Loucy (cell line): ENCODE measurements at regions not wholly inside any gene's neighbourhood (a gene's known extent, or its start where the extent isn't known, plus 50 kb on each side); places are given as distances from the start of the nearest gene placed in this dataset.

ENCODE experiments used
- H2AFZ ChIP-seq: fragments of 200-600 bp; sonication (generic); 2 replicates; pipeline ENCODE4 v1.6.0; 2016; ENCODE audit warnings: antibody characterized with exemption, mild to moderate bottlenecking, low read length, moderate library complexity
- H3F3A ChIP-seq: fragments of 200-600 bp; 2 replicates; pipeline ENCODE4 v1.6.0; 2016; ENCODE audit warnings: antibody characterized with exemption, low read depth, mild to moderate bottlenecking
- H3K27me3 ChIP-seq: fragments of 200-600 bp; sonication (generic); 2 replicates; pipeline ENCODE4 v1.6.1; 2014; ENCODE audit warnings: low read length, mild to moderate bottlenecking; ENCODE audit not compliant: insufficient read depth, poor library complexity, severe bottlenecking
- H3K36me3 ChIP-seq: fragments of 200-600 bp; sonication (generic); 2 replicates; pipeline ENCODE4 v1.6.1; 2016; ENCODE audit warnings: low read length; ENCODE audit not compliant: insufficient read depth
- H3K4me1 ChIP-seq: fragments of 200-600 bp; sonication (generic); 2 replicates; pipeline ENCODE4 v1.5.1; 2014; ENCODE audit warnings: low read length, mild to moderate bottlenecking; ENCODE audit not compliant: insufficient read depth, poor library complexity, severe bottlenecking
- H3K4me2 ChIP-seq: fragments of 200-600 bp; sonication (generic); 2 replicates; pipeline ENCODE4 v1.6.0; 2014; ENCODE audit warnings: antibody characterized with exemption, low read length, low read depth, mild to moderate bottlenecking; ENCODE audit not compliant: poor library complexity, severe bottlenecking
- H3K4me3 ChIP-seq: fragments of 200-600 bp; sonication (generic); 2 replicates; pipeline ENCODE4 v1.5.1; 2014; ENCODE audit warnings: low read length, mild to moderate bottlenecking, mixed read lengths; ENCODE audit not compliant: poor library complexity, severe bottlenecking
- H3K79me2 ChIP-seq: fragments of 200-600 bp; sonication (generic); 2 replicates; pipeline ENCODE4 v1.6.1; 2014; ENCODE audit warnings: low read length; ENCODE audit not compliant: insufficient read depth
- H3K9ac ChIP-seq: fragments of 200-600 bp; sonication (generic); 2 replicates; pipeline ENCODE4 v1.6.0; 2014; ENCODE audit warnings: mild to moderate bottlenecking, low read depth, low read length, moderate library complexity; ENCODE audit not compliant: poor library complexity, severe bottlenecking
- H3K9me2 ChIP-seq: fragments of 200-600 bp; sonication (generic); replicated peaks from 2 replicates; pipeline ENCODE4 v1.6.1; 2016; ENCODE audit warnings: low read depth, low read length, mixed read lengths
- H3K9me3 ChIP-seq: fragments of 200-600 bp; sonication (generic); 2 replicates; pipeline ENCODE4 v1.6.1; 2014; ENCODE audit warnings: mild to moderate bottlenecking, antibody characterized with exemption, low read length, low read depth; ENCODE audit not compliant: insufficient read depth
- H4K20me1 ChIP-seq: fragments of 200-600 bp; sonication (generic); 2 replicates; pipeline ENCODE4 v1.6.0; 2014; ENCODE audit warnings: antibody characterized with exemption, low read length, mild to moderate bottlenecking; ENCODE audit not compliant: insufficient read depth, poor library complexity, severe bottlenecking
- EZH2phosphoT487 ChIP-seq: fragments of 200-600 bp; IDR thresholded peaks from 2 replicates; pipeline ENCODE4 v1.6.1; 2018; ENCODE audit warnings: antibody characterized with exemption, mild to moderate bottlenecking, moderate library complexity, borderline replicate concordance
- TF ChIP-seq, protein P1 (sequence below): fragments of 200-600 bp; sonication (generic); conservative IDR thresholded peaks from 2 replicates; pipeline ENCODE4 v1.5.1; 2014; ENCODE audit warnings: mild to moderate bottlenecking, antibody characterized with exemption, low read length

DNA sequence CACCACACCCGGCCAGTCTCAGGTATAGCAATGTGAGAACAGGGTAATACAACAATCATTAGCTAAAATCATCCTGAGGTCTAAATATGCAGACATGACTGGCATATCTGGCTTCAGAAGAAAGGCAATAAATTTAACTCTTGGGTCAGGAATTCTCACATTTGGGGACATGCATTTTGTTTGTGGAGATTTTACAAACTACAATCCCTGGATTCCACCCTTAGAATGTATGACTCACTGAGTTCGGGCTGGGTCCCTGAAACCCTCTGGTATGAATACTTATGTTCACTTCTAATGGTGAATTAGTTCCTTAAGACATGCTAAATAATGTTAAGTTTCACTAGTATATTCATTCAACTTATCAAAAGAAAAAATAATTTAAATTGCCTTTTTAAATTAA is 98.9 kb upstream of the HMGA2 start:
- Histone ChIP-seq H3K79me2 (no peaks in the 10 kb centered on the region), H4K20me1 (no peaks in the 10 kb centered on the region), H3K9ac (no peak overlapping the region), H3K4me3 (no peak overlapping the region), H3K4me2 (no peak overlapping the region), H3K4me1 (no peaks in the 10 kb centered on the region), H3K9me3 (no peaks in the 10 kb centered on the region), H3K36me3 (no peaks in the 10 kb centered on the region), H3K27me3 (no peaks in the 10 kb centered on the region), H2AFZ (no peak overlapping the region), H3K9me2 (no peaks in the 10 kb centered on the region), H3F3A (no peaks in the 10 kb centered on the region)
- TF ChIP-seq EZH2phosphoT487, result no peak
- TF ChIP-seq, protein P1, sequence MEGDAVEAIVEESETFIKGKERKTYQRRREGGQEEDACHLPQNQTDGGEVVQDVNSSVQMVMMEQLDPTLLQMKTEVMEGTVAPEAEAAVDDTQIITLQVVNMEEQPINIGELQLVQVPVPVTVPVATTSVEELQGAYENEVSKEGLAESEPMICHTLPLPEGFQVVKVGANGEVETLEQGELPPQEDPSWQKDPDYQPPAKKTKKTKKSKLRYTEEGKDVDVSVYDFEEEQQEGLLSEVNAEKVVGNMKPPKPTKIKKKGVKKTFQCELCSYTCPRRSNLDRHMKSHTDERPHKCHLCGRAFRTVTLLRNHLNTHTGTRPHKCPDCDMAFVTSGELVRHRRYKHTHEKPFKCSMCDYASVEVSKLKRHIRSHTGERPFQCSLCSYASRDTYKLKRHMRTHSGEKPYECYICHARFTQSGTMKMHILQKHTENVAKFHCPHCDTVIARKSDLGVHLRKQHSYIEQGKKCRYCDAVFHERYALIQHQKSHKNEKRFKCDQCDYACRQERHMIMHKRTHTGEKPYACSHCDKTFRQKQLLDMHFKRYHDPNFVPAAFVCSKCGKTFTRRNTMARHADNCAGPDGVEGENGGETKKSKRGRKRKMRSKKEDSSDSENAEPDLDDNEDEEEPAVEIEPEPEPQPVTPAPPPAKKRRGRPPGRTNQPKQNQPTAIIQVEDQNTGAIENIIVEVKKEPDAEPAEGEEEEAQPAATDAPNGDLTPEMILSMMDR, result no peak

DNA sequence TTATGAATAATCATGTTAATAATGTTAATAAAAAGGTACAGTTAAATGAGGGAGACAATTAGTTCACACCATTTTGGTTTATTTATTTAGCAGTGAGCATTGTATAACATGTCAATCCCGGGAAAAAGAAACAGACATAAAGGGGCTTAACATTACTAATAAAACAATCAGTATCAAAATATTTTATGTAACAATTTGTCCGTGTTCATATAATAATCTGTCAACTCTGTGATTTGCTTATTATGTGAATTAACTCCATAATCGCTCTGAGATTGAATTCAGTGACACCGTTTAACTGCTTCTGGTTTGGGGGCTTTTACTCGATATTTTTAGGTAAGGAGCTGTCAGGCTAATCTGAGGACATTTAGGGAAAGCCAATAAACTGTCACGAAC is 95.8 kb upstream of the HMGA2 start:
- TF ChIP-seq EZH2phosphoT487, result no peak
- TF ChIP-seq, protein P1, result no peak
- H3K9me3 ChIP-seq, result no peaks in the 10 kb centered on the region
- H3K27me3 ChIP-seq, result no peaks in the 10 kb centered on the region
- H3K4me1 ChIP-seq, result no peaks in the 10 kb centered on the region
- no peaks in the 10 kb centered on the region for H3K9me2 ChIP-seq
- no peaks in the 10 kb centered on the region for H3K79me2 ChIP-seq
- H3K9ac ChIP-seq, result no peak overlapping the region
- no peak overlapping the region for H3K4me3 ChIP-seq
- no peaks in the 10 kb centered on the region for H3K36me3 ChIP-seq
- no peak overlapping the region for H3K4me2 ChIP-seq
- no peaks in the 10 kb centered on the region for H3F3A ChIP-seq
- no peak overlapping the region for H2AFZ ChIP-seq
- no peaks in the 10 kb centered on the region for H4K20me1 ChIP-seq

DNA sequence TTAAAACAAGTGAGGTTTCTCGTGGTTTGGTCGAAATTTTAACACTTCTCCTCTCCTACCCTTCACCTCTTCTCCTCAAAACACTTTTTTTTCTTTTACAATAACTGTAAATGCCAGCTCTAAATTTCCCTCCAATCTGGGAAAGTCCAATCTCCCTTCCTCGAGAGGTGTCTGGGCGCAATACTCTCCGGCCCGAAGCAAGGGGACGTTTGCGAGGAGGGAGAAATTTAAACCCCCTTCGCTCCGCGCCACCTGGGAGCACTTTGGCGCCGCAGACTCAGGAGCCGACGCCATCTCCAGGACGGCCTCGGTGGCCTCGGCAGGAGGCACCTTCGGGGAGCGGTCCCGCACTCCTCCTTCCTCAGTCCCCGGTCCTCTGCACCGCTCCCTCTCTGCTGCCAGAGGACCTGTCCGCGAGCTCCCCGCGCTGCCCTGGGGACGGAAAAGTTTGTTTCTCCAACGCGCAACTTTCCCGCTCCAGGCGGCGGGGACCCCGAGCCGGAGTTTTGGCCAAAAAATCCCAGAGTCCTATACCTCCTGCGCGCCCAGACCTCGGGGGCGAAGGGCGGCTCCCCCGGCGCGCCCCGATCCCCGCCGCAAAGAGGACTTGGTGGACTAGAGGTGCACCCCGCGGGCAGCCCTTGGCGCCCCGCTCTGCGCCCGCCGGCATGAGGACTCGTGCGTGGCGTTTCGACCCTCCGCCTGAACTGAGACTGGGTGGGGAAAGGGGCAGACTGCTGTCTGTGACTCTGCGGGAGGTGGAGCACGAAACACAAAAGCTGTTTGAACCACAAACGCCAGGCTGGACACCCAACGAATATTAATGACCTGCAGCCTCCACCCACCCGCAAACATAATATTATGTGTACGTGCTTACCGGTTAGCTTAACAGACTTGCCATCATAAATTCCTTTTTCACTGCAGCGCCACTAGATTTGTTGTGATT is 95.2 kb upstream of the HMGA2 start:
- Histone ChIP-seq H3K4me1 (no peaks in the 10 kb centered on the region), H4K20me1 (no peaks in the 10 kb centered on the region), H3K36me3 (no peaks in the 10 kb centered on the region), H3K79me2 (no peaks in the 10 kb centered on the region), H3F3A (no peaks in the 10 kb centered on the region), H3K27me3 (no peaks in the 10 kb centered on the region), H3K4me2 (no peak overlapping the region), H3K9me2 (no peaks in the 10 kb centered on the region), H3K9me3 (no peaks in the 10 kb centered on the region), H3K4me3 (no peak overlapping the region), H3K9ac (no peak overlapping the region), H2AFZ (no peak overlapping the region)
- no peak for TF ChIP-seq EZH2phosphoT487
- TF ChIP-seq, protein P1, result no peak
